ENCODE measurements at regions not wholly inside any gene's neighbourhood (a gene's known extent, or its start where the extent isn't known, plus 50 kb on each side); places are given as distances from the start of the nearest gene placed in this dataset.

DNA sequence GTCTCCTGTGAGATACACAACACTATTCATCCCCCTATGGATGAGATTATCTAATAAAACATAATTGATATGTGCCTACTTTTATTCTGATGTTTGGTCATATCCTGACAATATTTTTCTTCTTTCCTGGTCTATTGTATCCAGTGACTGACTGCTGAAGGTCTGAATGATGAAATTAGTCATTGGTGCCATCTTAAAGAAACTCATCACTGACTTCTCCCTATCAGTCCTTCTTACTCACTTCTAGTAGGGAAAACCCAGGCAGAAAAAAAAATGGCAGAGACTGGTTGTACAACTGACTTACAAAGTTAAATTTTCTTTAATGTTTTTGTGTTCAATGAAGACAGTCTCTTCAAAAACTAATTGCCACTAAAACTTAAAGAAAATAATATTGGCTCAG is 377.4 kb downstream of the HTR7 start:
- no peak for DNase-seq (ENCODE audit: low read depth)

DNA sequence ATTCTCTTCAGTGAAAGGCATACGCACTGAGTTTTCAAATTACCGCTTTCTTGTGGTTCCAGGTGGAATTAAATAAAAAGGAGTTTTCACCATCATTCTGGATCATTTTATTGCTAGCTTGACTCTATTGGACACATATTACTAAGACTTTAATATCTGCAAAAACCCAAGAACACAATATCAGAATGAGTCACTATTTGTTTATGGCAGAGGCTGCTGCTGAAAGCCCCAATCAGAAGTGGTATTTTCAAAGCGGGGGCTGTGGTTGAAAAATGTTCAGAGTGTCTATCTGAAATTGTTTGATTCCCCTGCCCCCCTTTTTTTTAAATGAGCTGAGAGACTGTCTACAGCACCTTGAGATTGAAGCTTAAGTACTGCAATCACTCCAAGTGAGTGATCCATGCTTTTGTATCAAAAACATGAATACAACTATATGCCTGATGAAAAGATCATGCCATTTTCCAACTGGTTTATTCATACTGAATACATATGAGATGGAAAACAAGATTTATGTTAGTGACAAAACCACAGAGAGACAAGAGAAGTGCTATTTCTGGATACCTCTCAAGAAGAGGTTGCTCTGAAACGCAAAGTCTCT is 376.4 kb downstream of the HTR7 start:
- DNase-seq (ENCODE audit: low read depth): no peak

DNA sequence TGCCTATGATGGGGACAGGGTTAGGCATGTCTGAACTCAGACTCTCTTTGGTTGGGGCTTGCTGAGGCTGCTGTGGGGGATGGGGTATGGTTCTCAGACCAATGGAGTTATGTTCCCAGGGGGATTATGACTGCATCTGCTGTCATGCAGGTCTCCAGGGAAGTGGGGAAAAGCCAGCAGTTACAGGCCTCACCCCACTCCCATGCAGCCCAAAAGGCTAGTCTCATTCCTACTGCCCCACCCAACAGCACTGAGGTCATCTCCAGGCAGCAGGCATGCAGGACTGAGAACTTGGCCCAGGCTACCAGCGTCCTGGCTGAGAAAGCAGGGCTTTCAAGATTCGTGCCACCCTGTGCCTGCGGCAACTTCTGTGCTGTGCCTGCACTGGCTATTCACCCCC is 373.3 kb downstream of the HTR7 start:
- DNase-seq (ENCODE audit: low read depth): no peak

GRCh38 chr10:90494183-90494582 is 363.7 kb downstream of the HTR7 start:
- DNase-seq (ENCODE audit: low read depth): no peak

DNA sequence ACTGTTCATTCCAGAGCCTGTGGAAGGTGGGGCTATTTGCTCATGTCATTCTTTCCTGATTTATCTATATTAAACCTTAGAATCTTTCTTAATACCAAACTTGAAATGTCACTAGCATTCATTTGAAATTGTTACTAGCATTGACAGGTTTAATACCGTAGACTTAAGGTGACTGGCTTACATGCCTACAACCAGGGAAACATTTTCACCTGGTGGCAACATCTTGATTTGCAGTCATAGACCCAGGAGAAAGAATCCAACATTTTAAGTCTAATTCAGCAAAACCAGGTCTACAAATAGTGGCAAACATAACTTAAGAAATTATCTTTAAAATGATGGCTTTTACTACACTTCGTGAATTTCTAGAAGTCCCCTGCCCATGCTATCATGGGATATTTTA is 353.7 kb downstream of the HTR7 start:
- DNase-seq (ENCODE audit: low read depth): no peak

DNA sequence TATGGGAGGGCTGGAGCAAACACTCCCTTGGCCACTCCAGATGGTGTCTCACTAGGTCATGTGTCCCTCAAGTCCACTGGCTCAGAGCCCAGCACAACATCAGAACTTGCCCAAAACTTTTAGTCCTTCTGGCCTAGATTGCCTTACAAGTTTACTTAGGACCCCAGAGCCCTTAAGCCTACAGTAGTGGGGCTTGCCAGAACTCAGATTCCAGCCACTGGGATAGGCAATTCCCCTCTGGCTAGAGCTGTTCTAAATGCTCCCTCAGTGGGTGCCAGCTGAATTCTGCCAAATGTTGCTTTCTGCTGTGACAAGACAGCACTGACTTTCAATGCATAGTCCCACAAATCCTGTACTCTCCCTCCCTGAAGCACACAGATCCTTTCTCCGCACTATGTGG is 331.1 kb downstream of the HTR7 start:
- DNase-seq (ENCODE audit: low read depth): no peak

GRCh38 chr10:90530521-90530920 is 327.3 kb downstream of the HTR7 start:
- no peak for DNase-seq (ENCODE audit: low read depth)

- no peak for DNase-seq (ENCODE audit: low read depth)
Observed at GRCh38 chr10:90557385-90557784, 300.5 kb downstream of the HTR7 start.

GRCh38 chr10:90560331-90560730 is 297.5 kb downstream of the HTR7 start:
- no peak for DNase-seq (ENCODE audit: low read depth)

- no peak for DNase-seq (ENCODE audit: low read depth)
Observed at GRCh38 chr10:90561666-90562065, 296.2 kb downstream of the HTR7 start.

- no peak for DNase-seq (ENCODE audit: low read depth)
Observed at GRCh38 chr10:90571481-90572258, 286.2 kb downstream of the HTR7 start.

DNA sequence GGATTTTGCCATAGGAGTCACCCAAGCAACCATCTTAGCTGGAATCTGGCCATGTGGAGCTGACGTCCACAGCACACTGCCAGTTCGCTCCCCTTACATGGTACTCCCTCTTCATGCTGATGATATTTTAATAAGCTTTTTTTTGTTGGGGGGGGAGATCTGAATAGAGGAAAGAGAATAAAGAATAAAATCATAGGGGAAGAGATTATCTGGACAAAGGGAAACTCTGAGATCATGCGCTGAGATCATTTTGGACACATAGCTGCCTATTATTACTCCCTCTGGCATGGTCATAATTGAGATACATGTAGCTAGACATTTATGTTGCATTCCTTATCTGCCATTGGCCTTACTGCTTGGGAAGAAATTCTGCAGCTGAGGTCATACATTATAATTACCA is 282.7 kb downstream of the HTR7 start:
- DNase-seq (ENCODE audit: low read depth): no peak

- no peak for DNase-seq (ENCODE audit: low read depth)
Observed at GRCh38 chr10:90577569-90577968, 280.3 kb downstream of the HTR7 start.

- no peak for DNase-seq (ENCODE audit: low read depth)
Observed at GRCh38 chr10:90579602-90580242, 278.1 kb downstream of the HTR7 start.

DNA sequence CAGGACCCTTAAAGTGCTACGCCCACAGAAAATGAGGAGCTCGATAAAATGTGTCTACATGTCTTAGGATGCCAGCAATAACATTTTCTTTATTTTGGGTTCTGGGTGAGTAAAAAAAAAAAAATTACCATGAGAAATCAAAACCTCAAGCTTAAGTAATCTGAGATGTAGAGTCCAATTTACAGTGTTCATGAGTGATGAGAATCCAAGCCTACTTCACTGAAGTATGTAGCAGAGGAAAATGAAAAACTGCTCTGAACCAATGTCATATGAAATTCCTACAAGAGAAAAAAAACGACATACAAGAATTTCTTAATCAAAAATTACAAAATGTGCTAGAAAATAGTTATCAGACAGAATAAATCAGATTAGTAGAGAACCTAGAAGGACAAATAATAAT is 274.4 kb downstream of the HTR7 start:
- DNase-seq (ENCODE audit: low read depth): no peak

DNA sequence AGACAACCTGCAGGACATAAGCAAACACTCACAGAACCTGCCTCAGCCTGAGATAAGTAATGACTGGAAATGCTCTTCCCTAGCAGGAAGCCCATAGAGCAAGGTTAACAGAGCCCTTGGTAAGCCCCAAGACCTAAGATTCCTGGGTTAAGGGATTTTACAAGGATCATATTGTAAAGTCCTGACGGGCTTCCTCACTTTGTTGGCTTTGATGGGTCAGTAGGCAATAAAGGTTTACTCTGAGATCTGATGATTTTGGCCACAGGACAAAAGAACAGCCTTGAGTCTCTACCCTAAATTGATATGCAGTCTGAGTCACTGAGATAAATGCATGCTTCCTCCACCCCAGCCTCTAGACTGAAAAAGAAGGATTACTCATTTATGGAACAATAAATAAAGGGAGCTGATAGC is 270.8 kb downstream of the HTR7 start:
- no peak for DNase-seq (ENCODE audit: low read depth)

DNA sequence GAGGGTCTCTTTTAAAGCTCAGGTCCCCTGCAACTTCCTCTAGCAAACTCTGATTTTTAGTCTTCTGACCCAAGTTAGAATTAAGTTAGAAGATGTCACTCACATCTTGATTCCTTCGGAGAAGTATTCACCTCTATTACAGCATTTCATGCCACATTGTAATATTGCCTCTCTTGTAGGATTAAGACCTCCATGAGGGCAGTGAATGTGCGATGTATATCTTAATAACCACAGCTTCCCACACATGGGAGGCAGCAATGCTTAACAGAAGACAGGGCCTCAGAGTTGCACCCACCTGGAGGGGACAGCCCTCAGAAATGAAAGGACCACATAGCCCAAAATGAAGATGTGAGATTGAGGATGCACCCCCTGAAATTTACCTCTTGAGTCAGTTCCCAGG is 270.3 kb downstream of the HTR7 start:
- no peak for DNase-seq (ENCODE audit: low read depth)

DNA sequence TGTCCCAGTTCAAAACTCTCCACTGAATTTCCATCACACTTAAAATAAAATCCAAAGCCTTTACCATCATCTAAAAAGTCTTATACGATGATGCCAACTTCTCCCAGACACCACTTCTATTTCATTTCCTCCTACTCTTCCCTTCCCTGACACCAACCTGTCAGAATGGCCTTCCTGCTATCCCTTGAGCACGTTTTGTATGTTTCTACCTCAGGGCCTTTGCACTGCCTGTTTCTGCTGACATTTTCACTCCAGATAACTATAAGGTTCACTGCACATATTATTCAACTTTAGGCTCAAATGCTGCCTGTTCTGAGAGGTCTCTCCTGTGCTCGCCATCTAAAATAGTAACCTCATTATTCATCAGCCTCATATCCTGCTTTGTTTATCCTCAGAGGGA is 269.6 kb downstream of the HTR7 start:
- no peak for DNase-seq (ENCODE audit: low read depth)

DNA sequence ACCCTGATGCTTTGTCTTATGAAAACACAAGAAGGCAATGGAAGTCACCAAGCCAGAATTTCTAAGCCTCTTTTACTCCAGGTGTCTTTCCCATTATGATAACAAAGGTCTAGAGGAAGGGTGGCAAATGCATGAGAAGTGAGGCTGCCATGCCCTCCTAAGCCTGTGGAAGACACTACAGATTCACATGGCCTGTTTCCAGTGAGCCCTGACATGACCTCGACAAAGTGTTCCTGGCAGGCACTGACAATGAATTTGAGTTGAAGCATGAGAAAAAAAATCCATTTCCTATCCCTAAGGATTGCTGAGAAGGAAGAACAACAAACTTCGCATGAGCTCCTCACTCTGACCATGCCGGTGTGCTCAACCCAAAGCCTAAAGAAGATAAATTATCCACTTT is 268.0 kb downstream of the HTR7 start:
- DNase-seq (ENCODE audit: low read depth): no peak

- no peak for DNase-seq (ENCODE audit: low read depth)
Observed at GRCh38 chr10:90591629-90592028, 266.2 kb downstream of the HTR7 start.

DNA sequence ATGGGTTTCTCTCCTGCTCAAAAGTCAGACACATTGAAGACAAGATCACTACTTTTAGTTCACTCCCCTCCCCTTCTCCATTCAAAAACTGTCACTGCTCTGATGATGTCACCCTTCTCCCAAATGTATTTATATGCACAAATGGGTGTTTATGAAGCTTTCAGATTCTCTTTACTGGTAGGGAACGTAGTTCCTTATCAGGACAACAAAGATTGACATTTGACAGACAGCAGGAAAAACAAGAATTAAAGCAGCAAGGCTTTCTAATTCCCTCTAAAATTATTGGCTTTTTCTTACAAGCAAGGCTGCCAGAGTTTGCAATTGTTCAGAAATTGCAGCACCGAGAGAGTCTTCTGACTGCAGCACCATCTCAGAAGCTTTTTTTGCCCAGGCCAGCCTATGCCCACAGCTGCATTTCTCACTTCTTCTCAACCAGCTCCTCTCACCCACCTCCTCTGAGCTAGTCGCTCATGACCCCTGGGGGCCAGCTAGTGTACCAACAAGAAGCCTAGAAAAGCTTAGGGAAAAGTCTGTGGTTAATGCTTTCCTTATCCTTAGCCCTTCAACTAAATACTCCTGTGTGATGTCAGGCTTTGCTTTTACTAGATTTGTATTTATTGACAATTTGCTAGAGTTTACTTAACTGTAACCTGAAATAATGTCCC is 265.1 kb downstream of the HTR7 start:
- peak; percentile 59 for DNase-seq (ENCODE audit: low read depth)

GRCh38 chr10:90598513-90598912 is 259.3 kb downstream of the HTR7 start:
- DNase-seq (ENCODE audit: low read depth): no peak
